ENCODE measurements at regions not wholly inside any gene's neighbourhood (a gene's known extent, or its start where the extent isn't known, plus 50 kb on each side); places are given as distances from the start of the nearest gene placed in this dataset.

DNA sequence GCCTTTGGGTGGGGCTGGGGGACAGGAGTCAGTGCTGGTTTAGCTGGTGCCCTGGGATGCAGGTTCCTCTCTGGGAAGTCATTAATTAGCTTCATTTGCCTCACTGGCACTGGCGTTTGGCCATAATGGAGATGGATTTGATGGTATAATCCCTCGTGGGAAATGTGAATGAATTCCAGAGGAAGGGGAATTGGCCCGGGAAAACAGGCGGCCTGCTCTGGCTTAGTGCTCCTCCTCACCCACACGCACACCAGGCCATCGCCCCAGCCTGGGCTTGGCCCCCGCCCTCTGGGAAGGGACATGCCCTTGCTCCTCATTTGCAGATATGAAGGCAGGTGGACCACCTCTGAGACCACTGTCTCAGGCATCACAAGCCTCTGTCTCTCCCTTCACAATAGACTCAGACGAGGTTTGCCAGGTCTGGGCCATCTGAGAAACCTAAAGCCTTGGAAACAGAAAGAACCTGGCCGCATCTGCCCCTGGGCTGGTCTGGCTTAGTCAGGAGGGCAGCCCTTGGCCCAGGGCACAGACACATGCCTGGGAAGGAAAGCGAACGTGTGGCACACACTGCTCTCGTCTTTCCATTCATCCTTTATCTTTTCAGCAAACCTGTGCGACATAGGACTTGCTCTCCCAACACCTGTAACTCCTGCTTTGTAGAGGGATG lies 199.2 kb upstream of the CDH4 start:
- H3K27ac ChIP-seq (ENCODE audit: low read depth, low read length), result no peak overlapping the region
- H3K14ac ChIP-seq (ENCODE audit: insufficient read length), result no peak overlapping the region
- no peak for DNase-seq (ENCODE audit: low read depth in 1 of 2, low spot score in 2 of 2)
- no peaks in the 10 kb centered on the region for H3K23me2 ChIP-seq (ENCODE audit: low read depth, low read length)
- no peaks in the 10 kb centered on the region for H4K20me1 ChIP-seq (replicated peaks in 1 of 2; ENCODE audit: control insufficient read depth in 1 of 2, insufficient read depth in 2 of 2, low read length in 2 of 2)
- no peak overlapping the region for H3K9ac ChIP-seq (replicated peaks in 1 of 4; ENCODE audit: extremely low read depth in 1 of 4, low read depth in 3 of 4, low read length in 3 of 4)
- H2BK15ac ChIP-seq (ENCODE audit: low read length), result no peak overlapping the region
- no peaks in the 10 kb centered on the region for H3K4me1 ChIP-seq (replicated peaks in 1 of 4; ENCODE audit: control insufficient read depth in 3 of 4, insufficient read depth in 4 of 4, low read length in 3 of 4)
- CTCF ChIA-PET (ENCODE audit: partially characterized antibody), result interaction anchor here (1.0 kb wide), 1 partner anchor 9 kb away, joined by 4 read pairs; no protein-coding TSS in a partner anchor
- no peak overlapping the region for H2AFZ ChIP-seq (ENCODE audit: low read length)
- no peaks in the 10 kb centered on the region for H3K79me2 ChIP-seq (ENCODE audit: control insufficient read depth in 1 of 2, insufficient read depth in 2 of 2, low read length in 2 of 2)
- H2BK5ac ChIP-seq (ENCODE audit: low read depth, low read length), result no peak overlapping the region
- no peak overlapping the region for H4K5ac ChIP-seq (ENCODE audit: insufficient read length, low read depth, low read length)
- H3K9me3 ChIP-seq (ENCODE audit: insufficient read depth in 2 of 2, low read depth in 1 of 2, low read length in 1 of 2), result no peaks in the 10 kb centered on the region
- no peak overlapping the region for H4K91ac ChIP-seq (replicated peaks; ENCODE audit: insufficient read length, low read length)
- no peak overlapping the region for H3K56ac ChIP-seq (replicated peaks; ENCODE audit: insufficient read length, low read depth, low read length)
- H2BK20ac ChIP-seq (ENCODE audit: low read length), result no peak overlapping the region
- 0 out of 2 replicates have a peak overlapping the region, but pooled peaks have one; percentile 53 for H2AK5ac ChIP-seq (ENCODE audit: low read depth, low read length)
- no peak for FAIRE-seq
- 89% methylated on average over 13 of the region's 13 CpGs; no CpG with 5 or more reads in 1 of the 2 experiments for WGBS, 2 experiments (ENCODE audit: extremely low coverage in 1 of 2, insufficient coverage in 1 of 2, insufficient read length in 1 of 2, insufficient replicate concordance in 2 of 2, low coverage in 1 of 2, low lambda C conversion rate in 2 of 2, missing lambda C conversion rate in 1 of 2)
- no peak for TF ChIP-seq EGR1 (IDR thresholded peaks at IDR 0.05; ENCODE audit: borderline replicate concordance, low read depth, low read length)
- TF ChIP-seq, protein P1, sequence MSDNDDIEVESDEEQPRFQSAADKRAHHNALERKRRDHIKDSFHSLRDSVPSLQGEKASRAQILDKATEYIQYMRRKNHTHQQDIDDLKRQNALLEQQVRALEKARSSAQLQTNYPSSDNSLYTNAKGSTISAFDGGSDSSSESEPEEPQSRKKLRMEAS (IDR thresholded peaks at IDR 0.05), result no peak
- TF ChIP-seq RXRA (IDR thresholded peaks at IDR 0.05; ENCODE audit: insufficient read depth, low read depth, low read length), result no peak
- no peak for TF ChIP-seq PHF8 (conservative IDR thresholded peaks at IDR 0.05; ENCODE audit: low read depth, low read length)
- no peak for TF ChIP-seq TBP (IDR thresholded peaks at IDR 0.05; ENCODE audit: low read depth, low read length)
- TF ChIP-seq, protein P2, sequence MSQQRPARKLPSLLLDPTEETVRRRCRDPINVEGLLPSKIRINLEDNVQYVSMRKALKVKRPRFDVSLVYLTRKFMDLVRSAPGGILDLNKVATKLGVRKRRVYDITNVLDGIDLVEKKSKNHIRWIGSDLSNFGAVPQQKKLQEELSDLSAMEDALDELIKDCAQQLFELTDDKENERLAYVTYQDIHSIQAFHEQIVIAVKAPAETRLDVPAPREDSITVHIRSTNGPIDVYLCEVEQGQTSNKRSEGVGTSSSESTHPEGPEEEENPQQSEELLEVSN (IDR thresholded peaks at IDR 0.05), result no peak
- no peak for TF ChIP-seq CTBP2 (IDR thresholded peaks at IDR 0.05; ENCODE audit: borderline replicate concordance, insufficient read depth, insufficient read length, low read length)
- TF ChIP-seq TAF7 (optimal IDR thresholded peaks at IDR 0.05; ENCODE audit: borderline replicate concordance, low read depth, low read length), result no peak
- TF ChIP-seq BACH1 (IDR thresholded peaks at IDR 0.05; ENCODE audit: low read length), result no peak
- no peaks in the 10 kb centered on the region for H3K79me1 ChIP-seq (ENCODE audit: low read depth, low read length)
- H3K18ac ChIP-seq (ENCODE audit: extremely low read depth, low read length), result no peak overlapping the region; the same call in 1 of the 2 replicates
- H2BK12ac ChIP-seq (ENCODE audit: low read depth, low read length), result 0 out of 2 replicates have a peak overlapping the region, but pooled peaks have one; percentile 39
- H3K4me2 ChIP-seq (ENCODE audit: insufficient read depth in 1 of 2, low read depth in 2 of 2, low read length in 2 of 2), result no peak overlapping the region
- H2BK120ac ChIP-seq (replicated peaks; ENCODE audit: low read depth, low read length), result no peak overlapping the region
- no peak overlapping the region for H3K23ac ChIP-seq (ENCODE audit: insufficient read length)
- H3K27me3 ChIP-seq (replicated peaks in 1 of 4; ENCODE audit: control insufficient read depth in 3 of 4, extremely low read depth in 1 of 4, insufficient read depth in 3 of 4, low read length in 3 of 4), result peaks cover 0 to 16% (median 6%) of the 10 kb centered on the region in 4 experiments; a peak in 4 of 7 replicates
- H3K4ac ChIP-seq (replicated peaks; ENCODE audit: insufficient read length, low read depth, low read length), result no peak overlapping the region
- no peak overlapping the region for H4K8ac ChIP-seq (ENCODE audit: extremely low read depth, insufficient read depth, low read length)
- no peaks in the 10 kb centered on the region for H3K36me3 ChIP-seq (ENCODE audit: control insufficient read depth in 2 of 4, insufficient read depth in 4 of 4, low read length in 3 of 4)
- H3K4me3 ChIP-seq (ENCODE audit: extremely low read depth in 1 of 4, insufficient read depth in 2 of 4, low read depth in 3 of 4, low read length in 4 of 4), result no peak overlapping the region
- POLR2A ChIA-PET (ENCODE audit: partially characterized antibody), result no interaction called here

Data from H1 (cell line).